Activated CD4-positive, alpha-beta T cell treated with anti-CD3 and anti-CD28 coated beads, Interleukin-10, Interleukin-2, amounts not matched to agents 100 ng/mL and 50 ng/mL, durations not matched to agents 16 hours and 8 hours (primary cell): ENCODE measurements at regions not wholly inside any gene's neighbourhood (a gene's known extent, or its start where the extent isn't known, plus 50 kb on each side); places are given as distances from the start of the nearest gene placed in this dataset.

Experiments used
- DNase-seq: peaks from one replicate; pipeline ENCODE4 v3.0.0-alpha.2; 2020

DNA sequence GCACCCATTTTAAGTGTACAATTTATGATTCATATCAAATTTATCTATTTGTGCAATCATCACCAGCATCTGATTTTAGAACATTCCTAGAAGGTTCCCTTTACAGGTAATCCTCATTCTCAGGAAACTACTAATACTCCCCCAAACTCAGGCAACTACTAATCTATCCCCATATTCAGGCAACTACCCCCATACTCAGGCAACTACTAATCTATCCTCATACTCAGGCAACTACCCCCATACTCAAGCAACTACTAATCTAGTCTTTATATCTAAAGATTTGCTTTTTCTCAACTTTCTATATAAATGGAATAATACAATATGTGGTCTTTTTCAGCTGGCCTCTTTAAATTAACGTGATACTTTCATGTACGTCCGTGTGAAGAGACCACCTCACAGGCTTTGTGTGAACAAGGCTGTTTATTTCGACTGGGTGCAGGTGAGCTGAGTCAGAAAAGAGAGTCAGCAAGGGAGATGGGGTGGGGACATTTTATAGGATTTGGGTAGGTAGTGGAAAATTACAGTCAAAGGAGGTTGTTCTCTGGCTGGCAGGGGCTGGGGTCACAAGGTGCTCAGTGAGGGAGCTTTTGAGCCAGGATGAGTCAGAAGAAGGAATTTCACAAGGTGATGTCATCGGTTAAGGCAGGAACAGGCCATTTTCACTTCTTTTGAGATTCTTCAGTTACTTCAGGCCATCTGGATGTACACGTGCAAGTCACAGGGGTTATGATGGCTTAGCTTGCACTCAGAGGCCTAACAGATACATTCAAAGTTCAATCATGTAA is 1444.5 kb upstream of the CADM2 start:
- DNase-seq = no peak

GRCh38 chr3:83515123-83515522 is 1443.7 kb upstream of the CADM2 start:
- no peak for DNase-seq

GRCh38 chr3:83523470-83524073 is 1435.2 kb upstream of the CADM2 start:
- DNase-seq = peak; percentile 29

GRCh38 chr3:83524901-83525300 is 1433.9 kb upstream of the CADM2 start:
- DNase-seq = no peak

DNA sequence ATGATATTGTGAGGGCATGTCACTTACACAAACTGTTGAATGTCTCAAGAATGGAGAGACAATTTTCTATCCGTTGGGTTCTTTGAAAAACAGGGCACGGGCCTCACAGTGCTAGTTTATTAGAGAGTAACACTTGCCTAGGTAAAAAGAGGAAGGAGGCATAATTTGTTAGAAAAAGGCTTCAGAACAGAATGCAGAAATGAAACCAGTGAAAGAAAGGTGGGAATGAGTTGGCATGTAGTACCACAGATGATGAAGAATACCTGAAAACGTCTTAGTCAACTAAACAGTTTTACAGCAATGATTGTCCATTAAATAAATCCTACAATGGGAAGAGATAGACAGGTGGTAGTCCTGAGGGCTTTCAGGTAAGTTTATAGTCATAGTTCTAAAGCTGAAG is 1399.7 kb upstream of the CADM2 start:
- DNase-seq = no peak

DNA sequence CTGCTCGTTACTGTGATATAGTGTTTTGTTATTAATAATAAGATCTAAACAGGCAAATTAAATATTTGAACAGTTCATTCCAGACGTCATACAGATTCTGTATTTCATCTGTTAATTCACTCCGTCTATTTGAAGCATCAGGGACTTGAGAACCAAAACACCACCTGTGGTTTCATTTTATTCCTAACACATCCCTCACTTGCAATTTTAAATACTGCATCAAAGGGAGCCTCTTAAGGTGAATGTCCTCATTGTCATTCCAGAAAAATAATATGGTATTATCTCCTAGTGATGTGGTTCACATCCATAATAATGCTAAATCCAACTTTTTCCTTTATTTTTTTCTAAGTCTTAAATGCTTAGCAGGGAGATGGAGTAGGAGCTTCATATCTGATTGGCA is 1390.9 kb upstream of the CADM2 start:
- DNase-seq = no peak

DNA sequence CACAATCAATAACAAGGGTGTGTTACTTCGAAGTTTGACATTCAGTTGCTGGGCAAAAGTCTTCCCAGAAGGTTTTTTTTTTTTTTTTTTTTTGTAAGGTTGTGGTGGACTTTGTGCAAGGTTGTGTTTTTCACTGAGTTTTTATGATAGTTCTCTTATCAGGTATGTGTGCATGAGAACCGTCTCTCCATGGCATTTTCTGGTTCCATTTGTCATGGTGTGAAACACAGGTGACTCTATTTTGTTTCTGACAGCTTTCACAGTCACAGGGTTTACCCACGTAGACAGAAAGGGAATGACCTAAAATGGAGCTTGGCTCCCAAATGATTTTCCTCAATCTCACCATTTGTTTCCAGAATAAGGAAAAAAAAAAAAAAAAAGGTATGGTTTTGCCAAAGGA is 1377.2 kb upstream of the CADM2 start:
- DNase-seq = no peak

- DNase-seq = no peak
These were observed 1357.1 kb upstream of the CADM2 start for GRCh38 chr3:83601704-83602103.

- DNase-seq = no peak
These were observed 1336.3 kb upstream of the CADM2 start for GRCh38 chr3:83622526-83622925.

- DNase-seq = no peak
These were observed 1333.5 kb upstream of the CADM2 start for GRCh38 chr3:83625261-83625660.

GRCh38 chr3:83628471-83628870 is 1330.3 kb upstream of the CADM2 start:
- DNase-seq = no peak

DNA sequence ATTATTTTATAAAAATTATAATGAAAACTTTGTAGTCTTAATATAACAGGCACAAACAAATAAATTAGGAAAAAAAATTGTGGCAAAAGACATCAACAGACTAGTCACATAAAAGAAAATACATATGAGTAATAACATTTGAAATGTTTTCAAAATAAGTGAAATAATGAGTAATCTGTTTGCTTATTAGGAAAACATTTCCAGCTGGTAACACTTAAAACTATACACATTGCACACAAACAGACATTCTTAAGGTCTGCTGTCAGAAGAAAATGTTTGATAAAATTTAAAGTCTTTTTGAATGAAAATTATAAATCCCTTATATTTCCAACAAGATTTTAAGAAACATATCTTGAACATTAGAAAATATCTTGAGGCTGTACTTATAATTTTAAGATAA is 1326.3 kb upstream of the CADM2 start:
- DNase-seq = no peak

DNA sequence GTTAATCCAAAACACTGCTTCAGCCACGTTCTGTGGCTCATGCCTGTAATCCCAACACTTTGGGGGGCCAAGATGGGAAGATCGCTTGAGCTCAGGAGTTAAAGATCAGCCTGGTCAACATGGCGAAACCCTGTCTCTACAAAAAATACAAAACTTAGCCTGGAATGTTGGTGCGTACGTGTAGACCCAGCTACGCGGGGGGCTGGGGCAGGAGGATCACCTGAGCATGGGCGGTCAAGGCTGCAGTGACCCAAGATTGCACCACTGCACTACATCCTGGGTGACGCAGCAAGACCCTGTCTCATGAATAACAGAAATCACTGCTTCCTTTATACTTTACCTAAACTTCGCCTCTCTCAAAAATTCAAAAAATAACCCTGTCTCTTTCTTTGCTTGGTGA is 1325.0 kb upstream of the CADM2 start:
- no peak for DNase-seq

DNA sequence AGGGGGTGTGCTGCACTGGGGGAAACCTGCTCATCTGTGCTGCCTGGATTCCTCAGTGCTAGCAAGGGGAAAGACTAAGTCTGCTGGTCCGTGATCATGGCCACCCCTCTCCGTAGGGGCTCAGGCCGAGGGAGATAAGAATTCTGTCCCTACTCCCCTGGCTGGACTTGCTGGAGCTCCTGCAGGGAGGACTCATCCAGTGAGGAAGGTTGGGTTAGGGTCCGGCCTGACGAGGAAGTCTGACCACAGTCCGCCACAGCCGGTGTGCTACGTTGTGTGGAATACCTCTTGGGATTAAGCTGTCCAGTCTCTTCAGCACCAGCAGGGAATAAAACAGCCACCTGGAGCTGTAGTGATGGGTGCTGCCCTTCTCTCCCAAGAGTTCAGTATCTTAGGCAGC is 1309.1 kb upstream of the CADM2 start:
- DNase-seq = no peak

GRCh38 chr3:83655083-83655482 is 1303.7 kb upstream of the CADM2 start:
- DNase-seq = no peak

DNA sequence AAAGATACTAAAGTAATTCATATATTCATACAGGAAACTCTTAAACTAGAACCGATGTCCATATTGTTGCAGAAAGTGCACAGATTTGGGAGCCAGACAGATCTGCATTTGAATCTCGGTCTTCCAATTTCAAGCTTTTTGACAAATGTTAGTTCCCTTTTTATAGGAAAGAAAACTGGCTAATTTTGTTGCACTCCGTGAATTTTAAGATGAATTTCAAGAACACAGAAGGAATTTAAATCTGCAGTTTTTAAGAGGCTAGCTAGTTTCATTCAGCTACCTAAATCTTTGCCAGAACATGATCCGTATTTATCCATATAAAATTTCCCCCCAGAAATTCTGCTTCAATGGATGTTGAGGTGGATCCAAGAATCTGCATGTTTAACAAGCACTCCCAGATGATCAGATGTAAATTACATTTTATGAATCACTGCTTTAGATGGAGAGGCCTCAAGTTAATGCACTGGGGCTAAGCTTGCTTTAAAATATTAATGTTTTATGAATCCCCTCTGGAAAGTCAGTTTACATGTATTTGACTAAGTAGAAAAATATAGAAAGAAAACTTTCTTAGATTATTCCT is 1296.3 kb upstream of the CADM2 start:
- DNase-seq = no peak

GRCh38 chr3:83670416-83670815 is 1288.4 kb upstream of the CADM2 start:
- DNase-seq = no peak

DNA sequence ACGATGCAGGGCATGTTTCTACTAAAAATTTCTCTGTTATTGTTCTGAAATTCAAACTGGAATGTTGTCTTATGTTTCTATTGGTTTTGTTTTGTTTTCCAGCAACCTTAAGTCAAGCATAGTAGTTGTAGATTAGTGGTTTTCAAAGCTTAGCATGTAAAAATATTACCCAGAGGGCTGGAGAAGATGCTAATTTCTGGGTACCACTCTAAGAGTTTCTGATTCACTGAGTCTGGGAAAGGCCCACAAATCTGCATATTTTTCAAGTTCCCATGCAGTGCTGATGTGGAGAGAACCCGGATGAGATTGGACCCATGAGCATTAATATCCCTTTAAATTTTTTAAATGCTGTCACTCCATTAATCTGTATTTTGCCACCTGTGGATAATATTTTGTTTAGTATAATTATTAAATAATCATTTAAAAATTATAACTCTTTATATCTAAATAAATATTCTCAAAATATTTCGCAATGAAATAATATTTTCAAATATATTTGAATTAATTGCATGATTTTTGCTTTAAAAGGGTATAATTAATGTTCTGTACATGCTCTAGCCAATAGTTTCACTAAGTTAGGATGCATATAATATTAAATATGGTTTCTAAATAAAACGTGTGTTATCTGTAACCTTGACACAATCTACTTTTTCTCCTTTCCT is 1274.7 kb upstream of the CADM2 start:
- DNase-seq = no peak

GRCh38 chr3:83706669-83707068 is 1252.1 kb upstream of the CADM2 start:
- DNase-seq = no peak

GRCh38 chr3:83715307-83715706 is 1243.5 kb upstream of the CADM2 start:
- DNase-seq = no peak

GRCh38 chr3:83729576-83729975 is 1229.2 kb upstream of the CADM2 start:
- no peak for DNase-seq

- no peak for DNase-seq
These were observed 1224.1 kb upstream of the CADM2 start for GRCh38 chr3:83734656-83735055.

GRCh38 chr3:83738202-83738601 is 1220.6 kb upstream of the CADM2 start:
- no peak for DNase-seq

DNA sequence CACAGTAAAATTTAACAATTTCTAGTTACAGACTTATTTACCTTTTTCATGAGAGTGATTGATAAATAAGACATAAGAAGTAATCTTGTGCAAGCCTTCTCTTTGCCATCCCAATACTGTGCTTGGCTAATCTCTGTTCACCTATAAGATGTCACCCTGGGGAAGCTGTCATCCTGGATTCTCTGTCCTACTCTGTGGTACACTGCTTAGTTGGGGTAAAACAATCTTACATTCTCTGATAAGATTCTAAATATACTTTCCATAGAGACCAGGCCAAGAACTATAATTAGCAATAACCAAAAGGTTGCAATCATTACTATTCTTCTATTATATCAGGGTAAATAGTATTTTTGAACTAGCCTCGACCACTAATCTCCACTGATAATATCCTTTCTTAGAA is 1218.3 kb upstream of the CADM2 start:
- DNase-seq = no peak
